ENCODE measurements at regions not wholly inside any gene's neighbourhood (a gene's known extent, or its start where the extent isn't known, plus 50 kb on each side); places are given as distances from the start of the nearest gene placed in this dataset.

DNA sequence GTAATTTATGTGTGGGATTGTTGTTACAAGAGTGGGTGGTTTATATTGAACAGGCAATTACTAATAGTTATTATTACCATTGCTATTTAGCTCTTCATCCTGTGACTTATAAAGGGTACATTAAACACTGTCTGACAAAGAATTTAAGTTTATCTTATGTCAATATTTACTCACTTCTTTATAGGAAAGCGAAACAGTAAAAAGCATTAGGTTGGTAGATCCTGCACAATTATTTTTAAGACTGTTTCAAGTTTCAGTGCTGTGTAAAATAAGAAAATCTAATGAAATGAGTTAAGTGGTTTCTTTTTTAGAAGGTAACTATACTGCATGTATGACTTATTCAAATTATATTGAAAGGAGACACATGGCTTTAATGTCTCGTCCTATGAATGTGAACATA lies 135.8 kb upstream of the MAP3K7 start:
- no peak for DNase-seq

DNA sequence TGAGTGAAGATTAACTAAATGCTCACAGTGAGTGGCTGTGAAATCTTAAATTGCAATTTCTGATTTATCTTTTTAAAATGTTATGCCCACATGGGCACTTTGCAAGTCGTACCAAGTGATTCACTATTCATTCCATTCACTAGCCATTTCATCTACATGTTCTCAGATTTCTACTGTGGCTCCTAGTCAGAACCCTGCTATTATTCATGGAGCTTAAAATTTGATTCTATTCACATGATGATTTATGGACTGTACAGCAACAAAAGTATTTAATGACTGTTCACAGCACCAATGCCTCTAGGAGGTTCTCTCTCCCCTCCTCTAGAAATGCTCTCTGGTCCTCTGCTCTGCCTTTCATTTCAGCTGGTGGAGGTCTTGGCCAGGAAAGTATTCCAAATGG lies 133.5 kb upstream of the MAP3K7 start:
- DNase-seq = no peak

DNA sequence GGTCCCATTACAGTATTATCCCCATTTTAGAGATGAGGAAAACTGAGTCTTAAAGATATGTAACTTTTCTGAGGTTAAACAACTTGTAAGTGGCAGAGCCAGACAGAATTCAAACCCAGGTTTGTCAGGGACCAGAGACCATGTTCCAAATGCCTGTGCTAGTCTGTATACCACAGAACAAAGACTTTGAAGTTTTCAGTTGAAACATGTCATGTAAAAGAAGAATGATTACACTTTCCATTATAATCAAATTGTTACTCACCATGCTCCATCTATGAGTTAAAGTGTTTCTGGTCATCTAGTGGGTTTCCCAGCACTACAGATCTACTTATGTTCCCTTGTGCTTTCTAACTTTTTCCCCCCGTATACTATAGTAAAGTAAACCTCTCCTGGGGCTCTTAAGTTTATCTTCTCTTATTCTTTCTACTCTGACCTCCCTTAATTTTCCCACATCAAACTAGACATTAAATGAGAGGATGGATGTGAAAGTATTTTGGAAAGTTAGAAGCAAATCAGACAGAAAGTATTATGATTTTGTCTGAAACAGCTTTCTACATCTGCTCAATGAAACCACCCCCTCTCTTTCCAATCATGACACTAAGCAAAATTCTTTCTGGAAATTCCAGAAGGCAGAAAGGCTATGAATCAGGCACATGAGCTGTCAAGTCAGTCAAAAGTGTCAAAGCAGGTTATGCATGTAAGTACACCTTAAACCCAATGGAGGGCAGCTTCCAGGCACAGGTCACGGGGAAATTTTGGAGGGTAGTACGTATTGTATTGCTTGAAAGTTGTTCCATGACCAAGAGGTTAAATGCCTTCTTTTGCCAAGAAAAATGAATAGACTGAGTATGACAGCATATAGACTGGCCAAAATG lies 132.7 kb upstream of the MAP3K7 start:
- DNase-seq = no peak

DNA sequence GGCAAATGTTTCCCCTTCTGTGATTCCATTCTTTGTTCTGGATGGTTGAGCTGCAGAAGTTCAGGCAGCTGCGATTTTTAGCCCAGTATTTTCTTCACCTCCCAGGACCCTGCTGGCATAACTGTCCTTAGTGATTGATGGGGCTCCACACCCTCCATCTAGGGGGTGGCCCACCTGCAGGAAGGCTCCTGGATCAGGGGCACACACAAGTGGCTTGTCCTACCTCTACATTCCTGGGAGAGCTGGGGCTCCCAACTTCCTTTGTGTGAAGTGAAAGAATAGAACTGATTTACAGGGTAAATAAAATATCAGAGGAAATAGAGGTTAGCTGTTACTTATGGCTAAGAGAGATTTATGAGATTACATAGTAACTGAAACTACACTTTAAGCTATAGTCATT lies 129.5 kb upstream of the MAP3K7 start:
- no peak for DNase-seq

DNA sequence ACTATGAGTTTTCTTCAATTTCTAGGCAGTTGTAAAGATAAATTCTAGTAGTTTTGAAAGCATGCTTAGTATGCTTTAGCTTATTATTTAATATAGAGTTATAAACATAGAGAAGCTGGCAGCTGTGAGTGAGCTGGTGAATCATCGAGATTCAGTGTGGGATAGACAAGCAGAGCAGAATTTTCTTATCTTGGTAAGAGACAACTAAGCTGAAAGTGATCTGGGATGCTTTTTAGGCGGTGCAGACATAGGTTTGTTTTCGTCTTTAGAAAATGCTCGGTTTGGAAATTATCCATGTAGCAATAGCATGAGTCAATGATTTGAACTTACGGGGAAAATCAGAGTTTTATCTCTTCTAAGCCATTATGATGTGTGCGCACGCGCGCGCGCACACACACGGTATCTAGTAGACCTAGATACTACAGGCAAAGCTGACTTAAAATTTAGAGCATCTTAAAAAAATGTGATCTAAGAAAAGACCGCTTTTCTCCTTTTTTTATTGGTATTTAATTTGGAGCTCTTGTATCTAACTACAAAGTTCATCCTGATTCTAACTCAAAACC lies 128.3 kb upstream of the MAP3K7 start:
- no peak for DNase-seq

DNA sequence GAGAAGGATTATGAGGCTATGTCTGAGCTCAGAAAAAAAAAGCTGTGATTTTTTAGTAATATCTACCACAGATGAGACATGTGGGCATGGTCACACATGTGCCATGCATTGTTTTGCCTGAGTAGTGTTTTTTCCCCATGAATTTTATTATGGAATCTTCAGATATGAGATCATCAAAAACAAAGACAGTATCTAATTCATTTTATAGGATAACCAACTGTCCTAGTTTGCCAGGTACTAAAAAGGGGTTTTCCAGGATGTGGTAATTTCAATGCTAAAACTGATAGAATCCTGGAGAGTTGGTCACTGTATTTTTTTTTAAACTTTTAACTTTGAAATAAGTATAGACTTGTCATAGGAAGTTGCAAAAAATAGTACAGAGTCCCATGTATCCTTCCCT lies 127.4 kb upstream of the MAP3K7 start:
- no peak for DNase-seq

DNA sequence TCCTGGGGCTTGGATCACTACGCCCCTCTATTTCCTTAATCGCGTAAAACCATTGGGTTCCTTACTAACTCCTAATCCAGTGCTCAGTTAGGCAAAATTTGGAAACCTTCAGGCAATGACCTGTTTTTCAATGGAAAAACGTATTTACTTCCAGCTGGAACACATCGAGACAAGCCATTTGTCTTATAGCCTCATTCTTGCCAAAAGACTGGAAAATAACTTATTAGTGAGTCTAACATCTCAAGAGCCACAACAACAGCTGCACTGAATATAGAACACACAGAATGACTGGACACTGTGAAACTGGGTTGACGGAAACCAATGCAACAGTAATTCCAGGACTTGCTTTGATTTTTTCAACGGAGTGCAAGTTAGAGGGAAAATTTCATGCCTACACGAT lies 125.2 kb upstream of the MAP3K7 start:
- no peak for DNase-seq

DNA sequence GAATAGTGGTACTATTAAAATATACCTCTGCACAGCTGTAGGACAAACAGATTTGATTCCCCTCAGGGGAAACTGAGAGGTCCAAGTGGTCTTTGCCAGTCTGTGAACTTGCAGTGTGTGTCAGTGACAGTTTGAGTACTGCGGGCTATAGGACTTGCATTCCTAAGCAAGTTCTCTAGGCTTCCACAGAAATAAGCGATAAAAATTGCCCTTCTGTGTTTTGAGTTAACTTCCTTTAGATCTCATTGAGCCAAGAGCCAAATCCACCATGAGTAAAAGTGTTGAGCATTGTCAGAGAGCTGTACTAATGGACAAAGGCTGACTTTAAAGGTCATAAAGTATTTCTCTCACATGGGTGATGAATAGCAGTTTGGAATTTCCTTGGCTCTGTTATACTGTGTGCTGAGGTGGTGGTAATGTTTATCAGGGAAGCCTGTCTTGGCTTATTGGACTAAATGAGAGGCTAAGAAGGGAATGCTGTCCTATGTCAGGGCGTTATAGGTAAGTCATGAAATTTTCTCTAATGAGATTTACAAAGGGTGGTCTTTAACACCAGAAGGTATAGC lies 122.6 kb upstream of the MAP3K7 start:
- no peak for DNase-seq

DNA sequence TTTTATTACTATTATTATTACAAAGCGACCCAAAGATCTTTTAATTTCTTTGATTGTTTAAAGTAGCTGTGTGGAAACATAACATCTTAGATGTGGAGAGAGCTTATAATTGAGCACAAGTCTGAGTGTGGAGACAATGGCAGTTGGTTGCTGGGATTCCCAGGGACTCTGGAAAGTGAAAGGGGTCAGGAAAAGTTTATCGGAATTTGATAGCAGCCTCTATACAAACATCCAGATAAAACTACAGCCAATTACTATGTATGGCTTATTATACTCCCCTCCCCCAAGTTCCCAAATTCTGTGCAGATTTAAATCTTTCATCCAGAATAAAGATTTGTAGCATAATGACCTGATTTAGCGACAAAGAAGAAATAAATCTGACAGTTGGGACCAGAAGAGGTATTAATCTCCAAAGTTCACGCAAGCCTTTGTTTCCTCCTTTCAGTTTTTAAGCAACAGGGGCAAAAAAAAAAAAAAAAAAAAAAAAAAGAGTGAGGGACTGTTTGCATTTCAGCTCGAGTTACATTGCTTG lies 121.4 kb upstream of the MAP3K7 start:
- no peak for DNase-seq

DNA sequence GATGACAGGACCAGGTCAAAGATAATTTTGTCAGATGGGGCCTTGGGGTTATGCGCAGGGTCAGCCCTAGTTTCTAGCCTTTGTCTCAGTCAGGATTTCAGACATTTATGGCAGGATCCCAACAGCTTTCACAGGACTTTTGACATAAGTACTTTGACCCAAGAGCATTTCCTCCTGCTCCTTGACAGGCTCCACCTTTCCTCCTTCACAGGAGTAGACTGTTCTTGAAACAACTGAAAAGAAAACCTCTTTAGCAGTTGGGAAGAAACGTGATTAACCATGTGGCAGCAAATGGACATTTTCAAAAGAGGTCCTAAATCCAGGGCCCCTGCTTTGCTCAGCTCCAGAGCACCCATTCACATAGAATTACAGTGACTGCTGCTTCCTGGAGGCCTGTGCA lies 120.4 kb upstream of the MAP3K7 start:
- no peak for DNase-seq

DNA sequence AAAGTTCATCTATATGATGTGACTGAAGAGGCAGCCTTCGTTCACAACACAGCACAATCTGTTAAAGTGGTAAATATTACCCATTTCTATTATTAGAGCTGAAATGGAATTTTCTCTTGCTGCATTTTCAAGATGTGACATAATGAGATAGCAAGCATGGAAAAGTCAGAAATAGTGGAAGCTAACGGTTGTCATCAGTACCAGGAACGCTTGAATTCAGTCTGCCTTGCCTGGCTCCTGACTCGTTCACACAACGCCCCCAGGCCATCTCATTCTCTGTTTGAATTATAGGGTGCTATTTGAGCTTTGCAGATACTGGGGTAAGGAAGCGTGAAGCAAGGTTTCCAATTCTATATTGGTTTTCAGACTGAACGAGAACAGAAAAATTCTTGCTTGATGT lies 116.5 kb upstream of the MAP3K7 start:
- no peak for DNase-seq

DNA sequence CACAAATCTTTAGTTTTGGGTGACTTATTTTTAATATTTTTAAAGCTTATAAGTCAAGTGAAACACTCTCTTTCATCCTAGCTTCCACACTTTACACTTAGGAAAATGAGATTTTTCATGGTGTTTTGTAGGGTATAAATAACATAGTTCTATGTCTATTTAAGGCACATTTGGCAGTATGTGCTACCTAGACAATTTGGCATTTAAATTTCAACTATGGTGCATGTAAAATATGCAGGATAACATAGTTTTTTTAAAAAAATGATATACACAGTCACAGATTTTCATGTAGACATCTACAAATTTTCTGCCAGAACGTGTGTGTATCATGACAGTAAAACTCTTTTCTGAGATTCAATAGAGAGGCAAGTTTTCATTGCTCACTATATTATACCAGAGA lies 115.1 kb upstream of the MAP3K7 start:
- no peak for DNase-seq

DNA sequence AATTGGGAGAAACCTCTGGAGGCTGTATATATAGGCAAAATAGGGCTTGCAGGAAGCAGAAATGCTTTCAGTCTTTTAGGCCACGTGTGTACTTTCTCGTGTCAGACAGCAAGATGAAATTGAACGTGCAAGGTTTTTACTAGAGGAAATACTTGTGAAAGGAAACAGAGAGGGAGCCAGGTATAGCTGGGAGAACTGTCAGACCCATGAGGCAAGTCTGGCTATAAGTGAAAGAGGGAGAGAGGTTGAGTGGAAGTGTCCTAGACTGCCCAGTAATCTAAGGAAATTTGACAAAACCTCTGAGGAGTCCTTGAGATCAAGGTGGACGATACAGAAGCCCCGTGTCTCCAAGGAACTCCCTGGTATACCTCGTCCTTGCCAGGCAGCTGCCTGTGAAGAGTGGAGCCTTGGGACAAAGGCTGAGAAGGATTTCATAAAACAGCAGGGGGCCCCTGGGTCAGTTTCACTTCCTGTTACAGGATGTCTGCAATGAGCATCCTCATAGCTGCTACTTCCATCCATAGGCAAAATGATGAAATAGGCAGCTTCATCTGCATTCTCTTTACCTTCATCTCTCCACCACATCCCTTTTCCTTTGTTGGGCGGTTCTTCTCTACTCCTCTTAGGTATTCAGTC lies 114.4 kb upstream of the MAP3K7 start:
- DNase-seq = peak; percentile 64

DNA sequence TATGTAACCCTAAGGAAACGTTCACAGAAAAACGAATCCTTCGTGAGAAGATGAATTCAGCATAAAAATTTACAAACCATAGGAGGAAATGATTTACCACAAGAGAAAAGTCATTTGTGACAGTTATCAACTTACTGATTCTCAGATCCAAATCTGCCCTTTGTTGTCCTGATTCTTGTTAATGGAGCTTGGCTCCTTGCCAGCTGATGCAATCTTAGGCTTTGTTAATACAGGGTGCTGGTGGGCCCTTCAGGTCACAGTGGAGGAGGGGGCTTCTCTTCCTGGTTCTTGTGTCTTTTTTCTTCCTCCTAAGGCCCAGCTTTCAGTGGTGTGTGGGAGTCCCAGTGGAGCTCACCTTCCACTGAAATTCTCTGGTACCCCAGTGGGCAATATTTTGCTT lies 108.4 kb upstream of the MAP3K7 start:
- DNase-seq = no peak

DNA sequence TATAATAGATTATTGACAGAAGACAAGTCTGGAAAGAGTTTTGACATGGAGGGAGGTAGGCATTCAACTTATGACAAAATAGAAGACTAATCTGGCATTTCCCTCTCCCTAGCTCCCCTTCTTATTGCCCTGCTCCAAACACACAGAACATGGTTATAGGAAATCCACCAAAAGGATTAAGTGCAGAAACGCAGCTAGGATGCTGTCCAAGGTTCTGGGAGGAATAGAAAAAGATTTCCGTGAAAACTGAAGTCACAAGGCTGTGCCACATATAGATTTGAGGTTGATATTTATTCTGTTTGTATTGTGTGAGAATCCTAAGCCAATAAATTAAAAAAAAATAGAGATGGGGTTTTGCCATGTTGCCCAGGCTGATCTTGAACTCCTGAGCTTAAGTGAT lies 107.9 kb upstream of the MAP3K7 start:
- DNase-seq = no peak

DNA sequence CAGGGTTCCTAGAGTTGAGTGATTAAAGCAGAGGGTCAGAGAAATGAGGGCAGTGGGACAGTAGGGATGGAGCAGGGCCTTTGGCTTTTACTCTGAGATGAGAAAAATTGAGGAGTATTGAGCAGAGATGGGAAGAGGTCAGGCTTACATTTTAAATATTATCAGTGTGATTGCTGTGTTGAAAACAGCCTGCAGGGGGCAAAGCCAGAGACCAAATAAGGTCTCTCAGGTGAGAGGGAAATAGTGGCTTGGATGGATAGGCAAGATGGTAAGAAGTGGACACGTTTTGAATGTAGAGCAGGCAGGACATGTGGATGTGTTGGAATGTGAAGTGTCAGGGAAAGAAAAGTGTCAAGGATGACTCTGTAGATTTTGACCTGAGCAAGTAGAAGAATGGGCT lies 105.0 kb upstream of the MAP3K7 start:
- DNase-seq = no peak

DNA sequence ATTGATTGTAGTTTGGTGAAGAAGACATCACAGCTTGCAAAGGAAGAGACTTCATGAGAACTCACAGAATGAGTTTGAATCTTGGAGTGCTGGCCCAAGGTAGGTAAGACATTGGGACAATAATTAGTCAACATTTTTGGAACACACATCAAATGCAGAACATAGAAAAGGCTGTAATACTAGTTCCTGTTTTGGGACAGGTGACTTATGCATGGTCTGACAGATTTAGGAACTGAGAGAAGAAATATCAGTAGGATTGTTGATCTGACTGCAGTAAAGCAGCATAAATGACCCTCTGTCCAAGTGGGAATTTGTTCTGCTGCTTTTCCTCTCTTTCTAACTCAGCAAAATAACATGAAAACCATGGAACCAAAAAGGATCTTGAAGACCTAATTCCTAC lies 102.3 kb upstream of the MAP3K7 start:
- DNase-seq = no peak

DNA sequence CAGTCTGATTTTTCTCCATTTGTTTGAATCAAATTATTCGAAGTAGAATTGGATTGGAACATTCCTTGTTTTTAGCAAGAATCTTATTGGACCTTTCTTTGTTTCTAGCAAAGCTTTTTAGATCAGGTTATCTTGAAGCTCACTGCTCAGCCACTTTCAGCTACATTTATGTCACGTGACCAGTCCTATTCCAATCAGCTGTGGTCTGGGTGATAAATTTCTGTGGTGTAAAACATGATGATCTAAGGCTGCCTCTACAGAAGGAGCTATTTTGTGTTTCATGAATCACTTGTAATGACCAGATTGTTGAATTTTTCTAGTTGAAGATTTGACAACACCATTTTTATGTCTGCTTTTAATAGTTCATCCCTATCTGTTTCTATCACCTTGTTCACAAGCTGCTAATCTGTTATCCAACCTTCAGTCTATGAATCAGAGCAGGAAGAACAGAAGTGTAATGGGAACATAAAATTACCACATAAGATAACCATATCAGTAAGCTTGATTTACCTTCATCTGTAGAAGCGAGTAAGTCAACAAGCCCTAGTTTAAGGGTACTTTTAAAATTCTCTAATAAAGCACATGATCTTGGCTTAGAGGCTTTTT lies 101.0 kb upstream of the MAP3K7 start:
- no peak for DNase-seq

DNA sequence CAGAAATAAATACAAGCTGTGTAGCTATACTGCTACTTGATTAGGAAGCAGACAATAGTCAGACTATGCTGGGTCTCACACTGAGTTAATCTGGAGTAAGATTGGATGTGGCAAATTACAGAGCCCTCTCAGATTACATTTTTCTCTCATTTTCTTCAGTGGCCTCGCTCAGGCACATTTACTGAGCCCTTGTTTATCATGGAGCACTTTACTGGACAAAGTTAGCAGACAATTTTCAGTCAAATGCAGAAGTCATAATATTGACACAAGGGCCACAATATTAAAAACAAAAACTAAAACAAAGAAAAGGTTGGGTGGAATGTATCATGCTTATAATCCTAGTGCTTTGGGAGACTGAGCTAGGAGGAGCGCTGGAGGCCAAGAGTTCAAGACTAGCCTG lies 95.0 kb upstream of the MAP3K7 start:
- DNase-seq = no peak

DNA sequence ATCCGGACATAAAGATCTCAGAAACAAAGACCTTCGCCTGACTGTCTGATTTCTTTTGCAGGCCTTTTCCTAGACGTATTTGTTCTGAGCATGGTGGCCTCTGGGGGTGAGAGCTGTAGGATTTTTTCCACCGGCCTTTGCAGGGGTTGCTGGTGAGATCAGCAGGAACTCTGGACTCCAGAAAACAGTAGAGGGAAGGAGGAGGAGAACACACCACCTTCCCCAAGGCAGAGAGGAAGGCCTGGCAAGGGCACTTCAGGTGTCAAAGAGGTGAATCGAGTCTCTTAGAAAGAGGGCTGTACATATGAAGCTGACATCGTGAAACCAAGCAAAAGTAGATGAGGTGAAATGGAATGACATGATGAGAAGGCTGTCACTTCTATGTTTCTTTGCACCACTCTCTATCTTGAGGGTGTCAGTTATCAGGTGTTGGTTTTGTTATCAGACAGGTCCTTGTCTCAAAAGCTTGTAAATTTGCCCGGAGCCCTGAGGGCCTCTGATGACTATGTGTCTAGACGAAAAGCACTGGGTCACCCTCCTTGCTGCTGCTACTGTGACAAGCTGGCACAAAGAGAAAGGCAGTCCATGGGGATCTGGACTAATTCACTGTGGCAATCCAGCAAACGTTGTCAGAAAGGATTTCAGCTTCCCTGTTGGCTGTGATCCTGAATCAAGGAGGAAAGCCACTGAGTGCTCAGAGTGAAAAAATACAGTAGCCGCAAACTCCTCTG lies 91.3 kb upstream of the MAP3K7 start:
- DNase-seq = peak; percentile 71

DNA sequence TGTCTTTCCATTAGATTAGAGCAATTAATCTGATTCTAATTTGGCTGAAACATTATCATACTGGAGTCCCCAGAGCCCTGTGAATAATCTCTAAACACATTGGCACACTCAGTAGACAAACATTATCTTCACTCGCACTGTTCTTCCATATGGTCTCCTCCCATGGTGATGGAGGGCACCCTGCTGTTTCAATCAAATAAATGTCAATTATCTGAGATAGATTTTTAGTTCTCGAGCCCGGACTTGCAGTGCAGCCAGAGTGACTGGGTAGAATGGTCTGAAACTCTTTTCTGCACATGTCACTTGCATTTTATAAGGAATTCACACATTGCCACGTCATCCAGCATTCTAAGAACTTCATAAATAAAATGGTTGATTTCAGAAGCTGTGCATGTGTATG lies 90.6 kb upstream of the MAP3K7 start:
- DNase-seq = no peak

DNA sequence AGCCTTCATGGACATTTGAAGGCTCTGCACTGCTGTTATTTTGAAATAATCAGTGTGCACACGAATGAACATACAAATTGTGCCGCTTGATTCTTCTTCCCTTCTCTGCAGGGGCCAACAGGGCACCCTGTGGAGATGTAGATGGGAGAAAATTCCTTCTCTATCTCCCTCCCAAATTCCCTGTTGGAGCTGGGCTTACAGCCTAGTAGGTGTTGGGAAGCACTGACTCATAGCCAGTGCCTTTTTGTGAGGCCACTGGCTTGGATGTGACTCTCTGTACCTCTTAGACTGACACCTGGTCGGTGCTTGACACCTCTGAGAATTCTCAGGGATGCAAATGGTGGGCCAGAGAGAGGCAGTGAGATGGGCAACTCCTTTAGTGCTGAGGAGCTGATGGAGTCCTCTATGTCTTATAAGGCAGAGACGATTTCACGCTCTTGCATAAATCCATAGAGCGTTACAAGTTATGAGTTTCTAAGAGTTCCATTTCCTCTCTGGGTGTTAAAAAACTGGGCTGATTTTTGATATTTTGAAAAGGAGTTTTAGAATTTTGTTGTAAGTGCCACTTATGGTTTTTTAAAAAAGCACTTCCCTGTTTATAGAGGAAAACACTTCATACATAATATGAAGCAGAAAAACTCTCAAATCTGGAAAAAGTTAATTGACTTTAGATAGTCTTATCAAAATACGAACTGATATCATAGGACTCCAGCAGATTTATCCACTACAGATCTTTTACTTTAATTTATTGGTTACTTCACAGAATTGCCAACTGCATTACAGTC lies 89.8 kb upstream of the MAP3K7 start:
- no peak for DNase-seq

All from islet precursor cell (in vitro differentiated cells).